ENCODE measurements at regions not wholly inside any gene's neighbourhood (a gene's known extent, or its start where the extent isn't known, plus 50 kb on each side); places are given as distances from the start of the nearest gene placed in this dataset.
"Not testable (repeated sequence)": the region's sequence is repeated elsewhere in the genome, so short reads cannot be mapped to it uniquely, and the experiment has no call there.

DNA sequence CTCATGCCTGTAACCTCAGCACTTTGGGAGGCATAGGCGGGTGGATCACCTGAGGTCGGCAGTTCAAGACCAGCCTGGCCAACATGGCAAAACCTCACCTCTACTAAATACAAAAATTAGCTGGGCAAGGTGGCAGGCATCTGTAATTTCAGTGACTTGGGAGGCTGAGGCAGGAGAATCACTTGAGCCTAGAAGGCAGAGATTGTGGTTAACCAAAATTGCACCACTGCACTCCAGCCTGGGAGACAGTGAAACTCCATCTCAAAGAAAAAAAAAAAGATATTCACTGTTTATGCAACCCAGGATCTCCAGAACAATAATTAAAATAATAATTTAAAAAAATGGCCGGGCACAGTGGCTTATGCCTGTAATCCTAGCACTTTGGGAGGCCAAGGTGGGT is 247.5 kb downstream of the LIPI start:
- not testable (repeated sequence) for H3K36me3 ChIP-seq (ENCODE audit: insufficient read depth, low read depth, low read length); H3K27me3 ChIP-seq (ENCODE audit: insufficient read depth, low read length); H3K4me1 ChIP-seq (ENCODE audit: insufficient read depth, low read length); H3K4me3 ChIP-seq (ENCODE audit: low read length); H3K27ac ChIP-seq (ENCODE audit: low read length); H3K9ac ChIP-seq (ENCODE audit: low read depth, low read length)
- H3K9me3 ChIP-seq (ENCODE audit: insufficient read depth, low read depth, low read length) = peaks cover 25% of the 10 kb centered on the region

DNA sequence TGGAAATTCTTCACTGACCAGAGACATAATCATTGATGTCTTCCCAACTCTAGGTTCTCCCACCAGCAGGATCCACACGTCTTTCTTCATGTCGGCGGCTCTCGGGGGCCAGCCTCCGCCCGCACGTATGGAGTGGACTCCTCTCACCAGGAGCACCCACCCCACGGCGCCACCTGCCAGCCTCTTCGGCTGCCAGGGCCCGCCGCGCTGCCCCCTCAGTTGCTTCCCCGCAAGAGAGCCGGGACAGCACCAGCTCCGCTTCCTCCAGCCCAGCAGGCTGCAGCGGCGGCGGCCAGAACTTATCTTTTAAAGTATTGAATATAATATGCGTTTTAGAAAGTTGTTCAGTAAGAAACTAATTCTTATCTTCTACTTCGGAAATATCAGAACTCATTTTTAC is 273.5 kb downstream of the LIPI start:
- H3K36me3 ChIP-seq (ENCODE audit: insufficient read depth, low read depth, low read length) = no peaks in the 10 kb centered on the region
- no peaks in the 10 kb centered on the region for H3K27me3 ChIP-seq (ENCODE audit: insufficient read depth, low read length)
- H3K9ac ChIP-seq (ENCODE audit: low read depth, low read length) = no peak overlapping the region
- no peak overlapping the region for H3K4me3 ChIP-seq (ENCODE audit: low read length)
- H3K4me1 ChIP-seq (ENCODE audit: insufficient read depth, low read length) = no peaks in the 10 kb centered on the region
- H3K9me3 ChIP-seq (ENCODE audit: insufficient read depth, low read depth, low read length) = peaks cover 24% of the 10 kb centered on the region
- no peak overlapping the region for H3K27ac ChIP-seq (ENCODE audit: low read length)

DNA sequence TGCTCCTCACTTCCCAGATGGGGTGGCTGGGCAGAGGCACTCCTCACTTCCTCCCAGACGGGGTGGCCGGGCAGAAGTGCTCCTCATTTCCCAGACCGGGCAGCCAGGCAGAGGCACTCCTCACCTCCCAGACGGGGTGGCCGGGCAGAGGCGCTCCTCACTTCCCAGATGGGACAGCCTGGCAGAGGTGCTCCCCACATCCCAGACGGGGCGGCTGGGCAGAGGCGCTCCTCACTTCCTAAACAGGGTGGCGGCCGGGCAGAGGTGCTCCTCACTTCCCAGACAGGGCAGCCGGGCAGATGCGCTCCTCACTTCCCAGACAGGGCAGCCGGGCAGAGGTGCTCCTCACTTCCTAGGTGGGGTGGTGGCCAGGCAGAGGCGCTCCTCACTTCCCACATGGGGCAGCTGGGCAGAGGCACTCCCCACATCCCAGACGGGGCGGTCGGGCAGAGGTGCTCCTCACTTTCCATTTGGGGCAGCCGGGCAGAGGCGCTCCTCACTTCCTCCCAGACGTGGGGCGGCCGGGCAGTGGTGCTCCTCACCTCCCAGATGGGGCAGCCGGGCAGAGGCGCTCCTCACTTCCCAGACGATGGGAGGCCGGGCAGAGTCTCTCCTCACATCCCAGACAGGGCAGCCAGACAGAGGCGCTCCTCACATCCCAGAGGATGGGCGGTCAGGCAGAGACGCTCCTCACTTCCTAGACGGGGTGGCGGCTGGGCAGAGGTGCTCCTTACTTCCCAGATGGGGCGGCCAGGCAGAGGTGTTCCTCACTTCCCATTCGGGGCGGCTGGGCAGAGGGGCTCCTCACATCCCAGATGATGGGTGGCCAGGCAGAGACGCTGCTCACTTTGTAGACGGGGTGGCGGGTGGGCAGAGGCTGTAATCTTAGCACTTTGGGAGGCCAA is 274.5 kb downstream of the LIPI start:
- not testable (repeated sequence) for H3K27me3 ChIP-seq (ENCODE audit: insufficient read depth, low read length); H3K9ac ChIP-seq (ENCODE audit: low read depth, low read length); H3K4me1 ChIP-seq (ENCODE audit: insufficient read depth, low read length); H3K4me3 ChIP-seq (ENCODE audit: low read length); H3K36me3 ChIP-seq (ENCODE audit: insufficient read depth, low read depth, low read length); H3K27ac ChIP-seq (ENCODE audit: low read length)
- peaks cover 24% of the 10 kb centered on the region for H3K9me3 ChIP-seq (ENCODE audit: insufficient read depth, low read depth, low read length)

DNA sequence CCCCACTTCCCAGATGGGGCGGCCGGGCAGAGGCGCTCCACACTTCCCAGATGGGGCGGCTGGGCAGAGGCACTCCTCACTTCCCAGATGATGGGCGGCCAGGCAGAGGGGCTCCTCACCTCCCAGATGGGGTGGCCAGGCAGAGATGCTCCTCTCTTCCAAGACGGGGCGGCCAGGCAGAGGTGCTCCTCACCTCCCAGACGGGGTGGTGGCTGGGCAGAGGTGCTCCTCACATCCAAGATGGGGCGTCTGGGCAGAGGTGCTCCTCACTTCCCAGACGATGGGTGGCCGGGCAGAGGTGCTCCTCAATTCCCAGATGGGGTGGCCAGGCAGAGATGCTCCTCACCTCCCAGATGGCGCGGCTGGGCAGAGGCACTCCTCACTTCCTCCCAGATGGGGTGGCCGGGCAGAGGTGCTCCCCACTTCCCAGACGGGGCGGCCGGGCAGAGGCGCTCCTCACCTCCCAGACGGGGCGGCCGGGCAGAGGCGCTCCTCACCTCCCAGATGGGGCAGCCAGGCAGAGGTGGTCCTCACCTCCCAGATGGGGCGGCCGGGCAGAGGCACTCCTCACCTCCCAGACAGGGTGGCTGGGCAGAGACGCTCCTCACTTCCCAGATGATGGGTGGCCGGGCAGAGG is 275.2 kb downstream of the LIPI start:
- H3K9ac ChIP-seq (ENCODE audit: low read depth, low read length); H3K4me1 ChIP-seq (ENCODE audit: insufficient read depth, low read length); H3K27me3 ChIP-seq (ENCODE audit: insufficient read depth, low read length); H3K4me3 ChIP-seq (ENCODE audit: low read length); H3K27ac ChIP-seq (ENCODE audit: low read length); H3K36me3 ChIP-seq (ENCODE audit: insufficient read depth, low read depth, low read length): not testable (repeated sequence)
- H3K9me3 ChIP-seq (ENCODE audit: insufficient read depth, low read depth, low read length) = peaks cover 27% of the 10 kb centered on the region

GRCh38 chr21:13934887-13935342 is 275.8 kb downstream of the LIPI start:
- not testable (repeated sequence) for H3K27ac ChIP-seq (ENCODE audit: low read length); H3K36me3 ChIP-seq (ENCODE audit: insufficient read depth, low read depth, low read length); H3K9ac ChIP-seq (ENCODE audit: low read depth, low read length); H3K27me3 ChIP-seq (ENCODE audit: insufficient read depth, low read length); H3K4me3 ChIP-seq (ENCODE audit: low read length); H3K4me1 ChIP-seq (ENCODE audit: insufficient read depth, low read length)
- H3K9me3 ChIP-seq (ENCODE audit: insufficient read depth, low read depth, low read length) = peaks cover 22% of the 10 kb centered on the region

DNA sequence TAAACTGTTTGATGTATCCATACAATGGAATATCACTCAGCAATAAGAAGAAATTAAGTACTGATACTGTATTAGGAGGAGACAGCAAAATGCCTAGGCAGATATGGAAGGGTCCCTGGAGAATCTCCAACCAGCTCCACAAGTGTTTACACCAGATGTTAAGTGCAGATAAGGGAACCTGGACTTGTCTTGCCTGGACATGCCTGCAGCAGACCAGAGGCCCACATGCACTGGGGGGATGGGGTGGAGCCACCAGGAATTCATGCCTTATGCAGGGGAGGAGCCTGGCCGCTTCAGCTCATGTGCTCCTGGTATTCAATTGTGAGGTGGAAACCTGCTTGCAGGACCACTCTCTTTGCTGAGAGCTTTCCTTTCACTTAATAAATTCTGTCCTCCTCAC is 287.6 kb downstream of the LIPI start:
- H3K36me3 ChIP-seq (ENCODE audit: insufficient read depth, low read depth, low read length); H3K4me3 ChIP-seq (ENCODE audit: low read length); H3K27ac ChIP-seq (ENCODE audit: low read length); H3K9ac ChIP-seq (ENCODE audit: low read depth, low read length); H3K4me1 ChIP-seq (ENCODE audit: insufficient read depth, low read length); H3K27me3 ChIP-seq (ENCODE audit: insufficient read depth, low read length): not testable (repeated sequence)
- H3K9me3 ChIP-seq (ENCODE audit: insufficient read depth, low read depth, low read length) = peaks cover 41% of the 10 kb centered on the region

DNA sequence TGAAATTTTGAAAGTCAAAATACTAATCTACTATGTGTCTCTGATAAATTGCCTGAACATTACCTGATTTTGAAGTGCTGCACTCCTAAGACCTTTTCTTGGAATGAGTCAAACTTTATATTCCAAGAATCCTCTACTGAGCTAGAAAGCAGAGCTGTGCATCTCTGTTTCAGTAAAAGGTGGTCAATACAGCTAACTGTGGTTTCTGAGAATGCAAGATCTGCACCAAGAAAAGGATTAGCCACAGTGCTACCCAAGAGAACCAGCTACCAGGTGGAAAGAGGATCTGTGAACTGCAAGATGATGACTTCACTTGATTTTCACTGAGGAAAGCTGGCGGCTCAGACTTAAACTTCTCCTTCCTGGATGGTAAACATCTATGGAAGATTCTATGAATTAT is 289.3 kb downstream of the LIPI start:
- H3K9me3 ChIP-seq (ENCODE audit: insufficient read depth, low read depth, low read length) = peaks cover 51% of the 10 kb centered on the region
- not testable (repeated sequence) for H3K27ac ChIP-seq (ENCODE audit: low read length); H3K9ac ChIP-seq (ENCODE audit: low read depth, low read length); H3K4me3 ChIP-seq (ENCODE audit: low read length); H3K4me1 ChIP-seq (ENCODE audit: insufficient read depth, low read length); H3K27me3 ChIP-seq (ENCODE audit: insufficient read depth, low read length); H3K36me3 ChIP-seq (ENCODE audit: insufficient read depth, low read depth, low read length)

- H3K4me1 ChIP-seq (ENCODE audit: insufficient read depth, low read length); H3K4me3 ChIP-seq (ENCODE audit: low read length); H3K9ac ChIP-seq (ENCODE audit: low read depth, low read length); H3K27me3 ChIP-seq (ENCODE audit: insufficient read depth, low read length); H3K27ac ChIP-seq (ENCODE audit: low read length); H3K36me3 ChIP-seq (ENCODE audit: insufficient read depth, low read depth, low read length): not testable (repeated sequence)
- peaks cover 19% of the 10 kb centered on the region; the same call in 1 of the 2 replicates for H3K9me3 ChIP-seq (ENCODE audit: insufficient read depth, low read depth, low read length)
Observed at GRCh38 chr21:13907385-13907784, 297.8 kb downstream of the POTED start.

DNA sequence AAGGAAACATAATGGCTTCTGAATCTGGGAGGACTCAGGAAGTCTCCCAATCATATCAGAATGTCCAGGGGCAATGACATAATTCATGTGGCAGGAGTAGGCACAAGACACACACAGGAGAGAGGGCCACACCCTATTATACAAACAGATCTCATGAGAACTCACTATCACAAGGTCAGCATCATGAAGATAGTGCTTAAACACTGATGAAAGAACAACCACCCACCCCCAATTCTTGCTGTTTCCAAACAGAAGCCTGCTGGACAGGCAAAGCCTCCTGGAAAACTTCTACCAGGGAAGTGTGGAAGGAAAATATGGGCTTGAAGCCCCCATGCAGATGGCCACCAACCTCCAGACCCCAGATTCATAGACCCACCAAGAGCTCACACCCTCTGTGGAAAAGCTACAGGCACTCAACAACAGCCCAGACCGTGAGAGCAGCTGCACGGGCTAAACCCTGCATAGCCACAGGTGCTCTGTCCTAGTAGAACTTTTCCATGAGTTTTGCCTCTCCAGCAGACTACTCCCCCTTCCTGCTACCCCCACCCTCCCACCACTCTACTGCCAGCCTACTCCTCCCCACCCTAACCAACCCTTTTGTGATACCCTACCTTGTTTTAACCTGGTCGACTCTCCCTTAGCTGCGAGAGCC is 287.1 kb downstream of the POTED start:
- H3K9ac ChIP-seq (ENCODE audit: low read depth, low read length); H3K4me3 ChIP-seq (ENCODE audit: low read length); H3K27ac ChIP-seq (ENCODE audit: low read length); H3K4me1 ChIP-seq (ENCODE audit: insufficient read depth, low read length); H3K36me3 ChIP-seq (ENCODE audit: insufficient read depth, low read depth, low read length); H3K27me3 ChIP-seq (ENCODE audit: insufficient read depth, low read length): not testable (repeated sequence)
- peaks cover 35% of the 10 kb centered on the region for H3K9me3 ChIP-seq (ENCODE audit: insufficient read depth, low read depth, low read length)

DNA sequence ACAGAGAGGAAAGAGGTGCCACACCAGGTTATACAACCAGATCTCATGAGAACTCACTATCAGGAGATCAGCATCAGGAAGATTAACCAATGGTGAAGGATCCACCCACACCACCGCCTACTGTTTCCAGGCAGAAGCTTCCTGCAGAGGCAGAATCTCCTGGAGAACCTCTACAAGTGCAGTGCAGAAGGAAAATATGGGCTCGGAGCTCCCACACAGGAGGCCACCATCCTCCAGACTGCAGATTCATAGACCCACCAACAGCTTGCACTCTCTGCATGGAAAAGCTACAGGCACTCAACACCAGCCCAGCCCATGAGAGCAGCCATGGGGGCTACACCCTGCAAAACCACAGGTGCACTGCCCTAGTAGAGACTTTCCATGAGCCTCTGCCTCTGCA is 284.0 kb downstream of the POTED start:
- H3K9ac ChIP-seq (ENCODE audit: low read depth, low read length); H3K27me3 ChIP-seq (ENCODE audit: insufficient read depth, low read length); H3K4me3 ChIP-seq (ENCODE audit: low read length); H3K27ac ChIP-seq (ENCODE audit: low read length); H3K4me1 ChIP-seq (ENCODE audit: insufficient read depth, low read length); H3K36me3 ChIP-seq (ENCODE audit: insufficient read depth, low read depth, low read length): not testable (repeated sequence)
- peaks cover 33% of the 10 kb centered on the region for H3K9me3 ChIP-seq (ENCODE audit: insufficient read depth, low read depth, low read length)

DNA sequence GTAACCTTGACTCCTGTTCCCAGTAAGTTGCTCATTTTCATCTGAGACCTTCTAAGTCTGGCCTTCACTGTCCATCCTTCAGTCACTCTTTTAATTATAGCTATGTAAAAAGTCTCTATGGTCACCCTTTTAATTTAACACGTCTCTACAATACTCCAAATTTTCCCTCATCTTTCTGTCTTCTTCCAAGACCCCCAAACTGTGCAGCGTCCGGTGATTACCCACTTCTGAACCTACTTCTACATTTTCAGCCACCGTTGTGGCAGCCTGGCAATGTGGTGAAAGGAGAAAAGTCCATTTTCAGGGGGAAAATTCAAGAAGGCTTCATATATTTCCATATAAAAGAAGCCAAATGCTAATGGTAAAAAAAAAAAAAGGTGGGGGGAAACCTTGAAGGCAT is 283.4 kb downstream of the POTED start:
- H3K27ac ChIP-seq (ENCODE audit: low read length); H3K9ac ChIP-seq (ENCODE audit: low read depth, low read length); H3K36me3 ChIP-seq (ENCODE audit: insufficient read depth, low read depth, low read length); H3K4me1 ChIP-seq (ENCODE audit: insufficient read depth, low read length); H3K4me3 ChIP-seq (ENCODE audit: low read length); H3K27me3 ChIP-seq (ENCODE audit: insufficient read depth, low read length): not testable (repeated sequence)
- peaks cover 36% of the 10 kb centered on the region for H3K9me3 ChIP-seq (ENCODE audit: insufficient read depth, low read depth, low read length)
